ENCODE measurements at regions not wholly inside any gene's neighbourhood (a gene's known extent, or its start where the extent isn't known, plus 50 kb on each side); places are given as distances from the start of the nearest gene placed in this dataset.
A peak's percentile ranks its signal among the peaks of the same experiment; 100 is the strongest.

GRCh38 chr3:175913286-175913685 lies 1054.2 kb downstream of the NAALADL2 start:
- WGBS, 2 donors, result 64 to 85% methylated on average over 3 of the region's 3 CpGs
- H3K9me3 ChIP-seq (ENCODE audit: control insufficient read depth in 4 of 4, insufficient read depth in 3 of 4, low read length in 3 of 4), result no peaks in the 10 kb centered on the region
- no peak overlapping the region for H3K4me3 ChIP-seq
- peak in 2 of 3 donors; percentile 46 to 60 for DNase-seq
- ATAC-seq (ENCODE audit: insufficient read depth, low FRiP score), result no peak
- H3K27ac ChIP-seq (ENCODE audit: low read depth in 1 of 2, low read length in 1 of 2), result no peak overlapping the region
- H3K36me3 ChIP-seq (ENCODE audit: control insufficient read depth in 4 of 4, insufficient read depth in 4 of 4, low read length in 4 of 4), result no peaks in the 10 kb centered on the region
- H3K27me3 ChIP-seq (ENCODE audit: control insufficient read depth in 3 of 3, insufficient read depth in 3 of 3, low read length in 2 of 3), result no peaks in the 10 kb centered on the region
- no peak for TF ChIP-seq CTCF (IDR thresholded peaks at IDR 0.05; ENCODE audit: control extremely low read depth, extremely low read depth)
- no peak overlapping the region for H3K9ac ChIP-seq (ENCODE audit: insufficient read depth in 1 of 2, low read length in 2 of 2)
- peaks cover 0 to 3% (median 0%) of the 10 kb centered on the region in 5 donors for H3K4me1 ChIP-seq (ENCODE audit: control insufficient read depth in 5 of 5, insufficient read depth in 5 of 5, low read length in 5 of 5)

GRCh38 chr3:175911937-175912336 lies 1052.8 kb downstream of the NAALADL2 start:
- Histone ChIP-seq H3K27me3 (ENCODE audit: control insufficient read depth in 3 of 3, insufficient read depth in 3 of 3, low read length in 2 of 3) (no peaks in the 10 kb centered on the region), H3K4me1 (ENCODE audit: control insufficient read depth in 5 of 5, insufficient read depth in 5 of 5, low read length in 5 of 5) (no peaks in the 10 kb centered on the region), H3K4me3 (no peak overlapping the region), H3K9me3 (ENCODE audit: control insufficient read depth in 4 of 4, insufficient read depth in 3 of 4, low read length in 3 of 4) (no peaks in the 10 kb centered on the region), H3K27ac (ENCODE audit: low read depth in 1 of 2, low read length in 1 of 2) (no peak overlapping the region), H3K9ac (ENCODE audit: insufficient read depth in 1 of 2, low read length in 2 of 2) (no peak overlapping the region), H3K36me3 (ENCODE audit: control insufficient read depth in 4 of 4, insufficient read depth in 4 of 4, low read length in 4 of 4) (no peaks in the 10 kb centered on the region)
- TF ChIP-seq CTCF (IDR thresholded peaks at IDR 0.05; ENCODE audit: control extremely low read depth, extremely low read depth), result no peak
- ATAC-seq (ENCODE audit: insufficient read depth, low FRiP score) (no peak), DNase-seq (peak in 1 of 3 donors; percentile 12)
- WGBS, 2 donors, result 62 to 66% methylated on average over 1 of the region's 1 CpG

- WGBS, 2 donors, result 80 to 92% methylated on average over 1 of the region's 1 CpG
- ATAC-seq (ENCODE audit: insufficient read depth, low FRiP score), result no peak
- DNase-seq, result no peak
These were observed 1043.1 kb downstream of the NAALADL2 start for GRCh38 chr3:175902226-175902625.

More at GRCh38 chr3:175902226-175902625, 1043.1 kb downstream of the NAALADL2 start:
- Histone ChIP-seq H3K27me3 (ENCODE audit: control insufficient read depth in 3 of 3, insufficient read depth in 3 of 3, low read length in 2 of 3) (no peaks in the 10 kb centered on the region), H3K27ac (ENCODE audit: low read depth in 1 of 2, low read length in 1 of 2) (no peak overlapping the region), H3K36me3 (ENCODE audit: control insufficient read depth in 4 of 4, insufficient read depth in 4 of 4, low read length in 4 of 4) (no peaks in the 10 kb centered on the region), H3K9me3 (ENCODE audit: control insufficient read depth in 4 of 4, insufficient read depth in 3 of 4, low read length in 3 of 4) (no peaks in the 10 kb centered on the region), H3K4me1 (ENCODE audit: control insufficient read depth in 5 of 5, insufficient read depth in 5 of 5, low read length in 5 of 5) (no peaks in the 10 kb centered on the region), H3K9ac (ENCODE audit: insufficient read depth in 1 of 2, low read length in 2 of 2) (no peak overlapping the region), H3K4me3 (no peak overlapping the region)
- TF ChIP-seq CTCF (IDR thresholded peaks at IDR 0.05; ENCODE audit: control extremely low read depth, extremely low read depth), result no peak
